WTC11 (cell line): ENCODE measurements at regions not wholly inside any gene's neighbourhood (a gene's known extent, or its start where the extent isn't known, plus 50 kb on each side); places are given as distances from the start of the nearest gene placed in this dataset.

ENCODE experiments used
- ATAC-seq: fragments of 200-7000 bp; cut with Tn5 transposase; 2 replicates; pipeline ENCODE4 v1.10.0; 2021; ENCODE audit warnings: mild to moderate bottlenecking, moderate library complexity
- CTCF ChIA-PET: fragments of 300-600 bp; sonication (Branson Sonifier 250); formaldehyde crosslinking; loops from one replicate; lab custom pipeline; 2021; ENCODE audit warnings: antibody characterized with exemption; lab: Charles Lee
- POLR2A ChIA-PET: fragments of 350-600 bp; sonication (Branson Sonifier 250); formaldehyde crosslinking; loops from one replicate; lab custom pipeline; 2021; ENCODE audit warnings: antibody characterized with exemption; lab: Charles Lee
- DNase-seq: peaks from one replicate; pipeline ENCODE4 v3.0.0; 2021; ENCODE audit warnings: low spot score
- H3K27ac Mint-ChIP-seq: 2 replicates; pipeline ENCODE4 v1.8.0; 2021; ENCODE audit warnings: mixed read lengths
- H3K27me3 Mint-ChIP-seq: 2 replicates; pipeline ENCODE4 v1.8.0; 2021; ENCODE audit warnings: low read depth, mild to moderate bottlenecking, moderate library complexity, mixed read lengths
- H3K36me3 Mint-ChIP-seq: 2 replicates; pipeline ENCODE4 v1.8.0; 2021; ENCODE audit warnings: mixed read lengths
- H3K4me1 Mint-ChIP-seq: 2 replicates; pipeline ENCODE4 v1.8.0; 2022; ENCODE audit warnings: mixed read lengths
- H3K4me3 Mint-ChIP-seq: 2 replicates; pipeline ENCODE4 v1.8.0; 2021; ENCODE audit warnings: mild to moderate bottlenecking, moderate library complexity, mixed read lengths
- H3K9me3 Mint-ChIP-seq: 2 replicates; pipeline ENCODE4 v1.8.0; 2021; ENCODE audit warnings: mixed read lengths
- CDX4 ChIP-seq: fragments of 250-450 bp; sonication (Bioruptor Pico); IDR thresholded peaks from 2 replicates; pipeline ENCODE4 v1.9.0; 2021; ENCODE audit warnings: moderate library complexity, mild to moderate bottlenecking, inconsistent platforms, borderline replicate concordance
- E2F4 ChIP-seq: sonication (generic); formaldehyde crosslinking; IDR thresholded peaks from 2 replicates; pipeline ENCODE4 v1.8.1; 2022; ENCODE audit warnings: low read depth, mild to moderate bottlenecking, moderate library complexity, missing genetic modification reagents, borderline replicate concordance
- ESRRA ChIP-seq: sonication (generic); formaldehyde crosslinking; IDR thresholded peaks from 2 replicates; pipeline ENCODE4 v1.8.1; 2022; ENCODE audit warnings: mild to moderate bottlenecking, missing genetic modification reagents, borderline replicate concordance
- MAX ChIP-seq: sonication (generic); formaldehyde crosslinking; IDR thresholded peaks from 2 replicates; pipeline ENCODE4 v1.8.0; 2022; ENCODE audit warnings: mild to moderate bottlenecking, missing genetic modification reagents
- NR3C1 ChIP-seq: sonication (generic); formaldehyde crosslinking; conservative IDR thresholded peaks from 2 replicates; pipeline ENCODE4 v1.8.1; 2023; ENCODE audit warnings: low read depth, mild to moderate bottlenecking, missing genetic modification reagents
- PRRX2 ChIP-seq: fragments of 250-450 bp; sonication (Bioruptor Pico); IDR thresholded peaks from 2 replicates; pipeline ENCODE4 v1.8.0; 2021; ENCODE audit warnings: mild to moderate bottlenecking
- RELA ChIP-seq: sonication (generic); formaldehyde crosslinking; IDR thresholded peaks from 2 replicates; pipeline ENCODE4 v1.8.1; 2022; ENCODE audit warnings: missing genetic modification reagents, mild to moderate bottlenecking, borderline replicate concordance
- SMAD3 ChIP-seq: sonication (generic); formaldehyde crosslinking; IDR thresholded peaks from 2 replicates; pipeline ENCODE4 v1.8.0; 2022; ENCODE audit warnings: missing genetic modification reagents, mild to moderate bottlenecking, borderline replicate concordance
- SOX15 ChIP-seq: fragments of 250-450 bp; sonication (Bioruptor Pico); IDR thresholded peaks from 2 replicates; pipeline ENCODE4 v1.9.0; 2021; ENCODE audit warnings: mild to moderate bottlenecking
- TEAD1 ChIP-seq: sonication (generic); formaldehyde crosslinking; IDR thresholded peaks from 2 replicates; pipeline ENCODE4 v1.8.0; 2022; ENCODE audit warnings: mild to moderate bottlenecking, missing genetic modification reagents
- ZNF416 ChIP-seq: fragments of 250-450 bp; sonication (Bioruptor Pico); IDR thresholded peaks from 2 replicates; pipeline ENCODE4 v1.9.0; 2021; ENCODE audit warnings: mild to moderate bottlenecking, inconsistent platforms
- ZNF512 ChIP-seq: sonication (generic); formaldehyde crosslinking; IDR thresholded peaks from 2 replicates; pipeline ENCODE4 v1.8.1; 2022; ENCODE audit warnings: missing genetic modification reagents, borderline replicate concordance
- TF ChIP-seq, protein P1 (sequence below): sonication (generic); formaldehyde crosslinking; IDR thresholded peaks from 2 replicates; pipeline ENCODE4 v1.8.1; 2023; ENCODE audit warnings: mild to moderate bottlenecking, moderate library complexity, missing genetic modification reagents
- TF ChIP-seq, protein P2 (sequence below): sonication (generic); formaldehyde crosslinking; conservative IDR thresholded peaks from 2 replicates; pipeline ENCODE4 v1.8.1; 2022; ENCODE audit warnings: mild to moderate bottlenecking, missing genetic modification reagents
- TF ChIP-seq, protein P3 (sequence below): sonication (generic); formaldehyde crosslinking; IDR thresholded peaks from 2 replicates; pipeline ENCODE4 v1.8.1; 2023; ENCODE audit warnings: mild to moderate bottlenecking, missing genetic modification reagents
- TF ChIP-seq, protein P4 (sequence below): fragments of 200-600 bp; IDR thresholded peaks from 2 replicates; pipeline ENCODE4 v1.8.0; 2022; ENCODE audit warnings: antibody characterized with exemption

- ChIA-PET CTCF (interaction anchor here (1.2 kb wide), 1 partner anchor 13 kb away, joined by 3 read pairs; no protein-coding TSS in a partner anchor), POLR2A (no interaction called here)
- ATAC-seq: no peak
- Mint-ChIP-seq H3K4me3 (no peak overlapping the region), H3K9me3 (no peaks in the 10 kb centered on the region), H3K36me3 (no peaks in the 10 kb centered on the region), H3K4me1 (peaks cover 7% of the 10 kb centered on the region), H3K27ac (no peak overlapping the region), H3K27me3 (no peaks in the 10 kb centered on the region)
- TF ChIP-seq PRRX2 (CRISPR knock-in tag) (no peak), SMAD3 (CRISPR knock-in tag) (no peak), TEAD1 (CRISPR knock-in tag) (no peak), MAX (no peak)
- DNase-seq: no peak
These were observed 1504.3 kb upstream of the PIK3C3 start for GRCh38 chr18:40450751-40451150.

GRCh38 chr18:40447820-40448219 is 1507.2 kb upstream of the PIK3C3 start:
- Mint-ChIP-seq H3K27me3 (no peaks in the 10 kb centered on the region), H3K4me3 (no peak overlapping the region), H3K36me3 (no peaks in the 10 kb centered on the region), H3K9me3 (no peaks in the 10 kb centered on the region), H3K27ac (no peak overlapping the region), H3K4me1 (peaks cover 11% of the 10 kb centered on the region)
- ChIA-PET CTCF (no interaction called here), POLR2A (no interaction called here)
- DNase-seq: no peak
- no peak for ATAC-seq
- TF ChIP-seq, protein P1, sequence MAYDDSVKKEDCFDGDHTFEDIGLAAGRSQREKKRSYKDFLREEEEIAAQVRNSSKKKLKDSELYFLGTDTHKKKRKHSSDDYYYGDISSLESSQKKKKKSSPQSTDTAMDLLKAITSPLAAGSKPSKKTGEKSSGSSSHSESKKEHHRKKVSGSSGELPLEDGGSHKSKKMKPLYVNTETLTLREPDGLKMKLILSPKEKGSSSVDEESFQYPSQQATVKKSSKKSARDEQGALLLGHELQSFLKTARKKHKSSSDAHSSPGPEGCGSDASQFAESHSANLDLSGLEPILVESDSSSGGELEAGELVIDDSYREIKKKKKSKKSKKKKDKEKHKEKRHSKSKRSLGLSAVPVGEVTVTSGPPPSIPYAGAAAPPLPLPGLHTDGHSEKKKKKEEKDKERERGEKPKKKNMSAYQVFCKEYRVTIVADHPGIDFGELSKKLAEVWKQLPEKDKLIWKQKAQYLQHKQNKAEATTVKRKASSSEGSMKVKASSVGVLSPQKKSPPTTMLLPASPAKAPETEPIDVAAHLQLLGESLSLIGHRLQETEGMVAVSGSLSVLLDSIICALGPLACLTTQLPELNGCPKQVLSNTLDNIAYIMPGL (CRISPR knock-in tag): no peak
- TF ChIP-seq CDX4: no peak
- TF ChIP-seq ZNF512 (CRISPR knock-in tag): no peak
- TF ChIP-seq ZNF416: no peak
- no peak for TF ChIP-seq SOX15 (CRISPR knock-in tag)
- TF ChIP-seq ESRRA (CRISPR knock-in tag): no peak
- TF ChIP-seq, protein P2, sequence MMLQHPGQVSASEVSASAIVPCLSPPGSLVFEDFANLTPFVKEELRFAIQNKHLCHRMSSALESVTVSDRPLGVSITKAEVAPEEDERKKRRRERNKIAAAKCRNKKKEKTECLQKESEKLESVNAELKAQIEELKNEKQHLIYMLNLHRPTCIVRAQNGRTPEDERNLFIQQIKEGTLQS (CRISPR knock-in tag): no peak
- TF ChIP-seq NR3C1 (CRISPR knock-in tag): no peak
- no peak for TF ChIP-seq RELA (CRISPR knock-in tag)
- TF ChIP-seq, protein P3, sequence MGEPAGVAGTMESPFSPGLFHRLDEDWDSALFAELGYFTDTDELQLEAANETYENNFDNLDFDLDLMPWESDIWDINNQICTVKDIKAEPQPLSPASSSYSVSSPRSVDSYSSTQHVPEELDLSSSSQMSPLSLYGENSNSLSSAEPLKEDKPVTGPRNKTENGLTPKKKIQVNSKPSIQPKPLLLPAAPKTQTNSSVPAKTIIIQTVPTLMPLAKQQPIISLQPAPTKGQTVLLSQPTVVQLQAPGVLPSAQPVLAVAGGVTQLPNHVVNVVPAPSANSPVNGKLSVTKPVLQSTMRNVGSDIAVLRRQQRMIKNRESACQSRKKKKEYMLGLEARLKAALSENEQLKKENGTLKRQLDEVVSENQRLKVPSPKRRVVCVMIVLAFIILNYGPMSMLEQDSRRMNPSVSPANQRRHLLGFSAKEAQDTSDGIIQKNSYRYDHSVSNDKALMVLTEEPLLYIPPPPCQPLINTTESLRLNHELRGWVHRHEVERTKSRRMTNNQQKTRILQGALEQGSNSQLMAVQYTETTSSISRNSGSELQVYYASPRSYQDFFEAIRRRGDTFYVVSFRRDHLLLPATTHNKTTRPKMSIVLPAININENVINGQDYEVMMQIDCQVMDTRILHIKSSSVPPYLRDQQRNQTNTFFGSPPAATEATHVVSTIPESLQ (CRISPR knock-in tag): no peak
- TF ChIP-seq, protein P4, sequence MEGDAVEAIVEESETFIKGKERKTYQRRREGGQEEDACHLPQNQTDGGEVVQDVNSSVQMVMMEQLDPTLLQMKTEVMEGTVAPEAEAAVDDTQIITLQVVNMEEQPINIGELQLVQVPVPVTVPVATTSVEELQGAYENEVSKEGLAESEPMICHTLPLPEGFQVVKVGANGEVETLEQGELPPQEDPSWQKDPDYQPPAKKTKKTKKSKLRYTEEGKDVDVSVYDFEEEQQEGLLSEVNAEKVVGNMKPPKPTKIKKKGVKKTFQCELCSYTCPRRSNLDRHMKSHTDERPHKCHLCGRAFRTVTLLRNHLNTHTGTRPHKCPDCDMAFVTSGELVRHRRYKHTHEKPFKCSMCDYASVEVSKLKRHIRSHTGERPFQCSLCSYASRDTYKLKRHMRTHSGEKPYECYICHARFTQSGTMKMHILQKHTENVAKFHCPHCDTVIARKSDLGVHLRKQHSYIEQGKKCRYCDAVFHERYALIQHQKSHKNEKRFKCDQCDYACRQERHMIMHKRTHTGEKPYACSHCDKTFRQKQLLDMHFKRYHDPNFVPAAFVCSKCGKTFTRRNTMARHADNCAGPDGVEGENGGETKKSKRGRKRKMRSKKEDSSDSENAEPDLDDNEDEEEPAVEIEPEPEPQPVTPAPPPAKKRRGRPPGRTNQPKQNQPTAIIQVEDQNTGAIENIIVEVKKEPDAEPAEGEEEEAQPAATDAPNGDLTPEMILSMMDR: no peak
- TF ChIP-seq E2F4 (CRISPR knock-in tag): no peak
